ENCODE measurements at regions not wholly inside any gene's neighbourhood (a gene's known extent, or its start where the extent isn't known, plus 50 kb on each side); places are given as distances from the start of the nearest gene placed in this dataset.

GRCh38 chr10:131429141-131429540, 117.6 kb upstream of the TCERG1L start:
- no TSS peak for BruUV-seq (replicated peaks)

More at GRCh38 chr10:131429141-131429540, 117.6 kb upstream of the TCERG1L start:
- TF ChIP-seq MED13 (CRISPR knock-in tag; IDR thresholded peaks at IDR 0.05): no peak
- no peak for TF ChIP-seq KLF13 (CRISPR knock-in tag; IDR thresholded peaks at IDR 0.05)
- TF ChIP-seq SPEN (CRISPR knock-in tag; IDR thresholded peaks at IDR 0.05; ENCODE audit: low read depth): no peak
- TF ChIP-seq MTA1 (CRISPR knock-in tag; IDR thresholded peaks at IDR 0.05; ENCODE audit: borderline replicate concordance): no peak
- no peak for TF ChIP-seq MAFG (CRISPR knock-in tag; IDR thresholded peaks at IDR 0.05)
- no peak for TF ChIP-seq PLRG1 (conservative IDR thresholded peaks at IDR 0.05)
- no peak for TF ChIP-seq BCL6 (CRISPR knock-in tag; IDR thresholded peaks at IDR 0.05)
- TF ChIP-seq ZNF329 (CRISPR knock-in tag; IDR thresholded peaks at IDR 0.05; ENCODE audit: low read depth): no peak
- no peak for TF ChIP-seq CTCF (CRISPR knock-in tag; IDR thresholded peaks at IDR 0.05)
- no peak for TF ChIP-seq ZNF747 (CRISPR knock-in tag; IDR thresholded peaks at IDR 0.05; ENCODE audit: borderline replicate concordance)
- no peak for TF ChIP-seq ZNF740 (CRISPR knock-in tag; IDR thresholded peaks at IDR 0.05)
- no peak for TF ChIP-seq ZNF510 (CRISPR knock-in tag; IDR thresholded peaks at IDR 0.05; ENCODE audit: low read depth)
- TF ChIP-seq ZBTB49 (CRISPR knock-in tag; IDR thresholded peaks at IDR 0.05; ENCODE audit: borderline replicate concordance): no peak
- no peak for TF ChIP-seq FOXO1 (CRISPR knock-in tag; IDR thresholded peaks at IDR 0.05)
- no peak for TF ChIP-seq SMC3 (IDR thresholded peaks at IDR 0.05; ENCODE audit: low read length)
- Histone ChIP-seq H3K9me3 (ENCODE audit: low read length) (no peaks in the 10 kb centered on the region), H3K79me2 (ENCODE audit: insufficient read depth, low read length) (no peaks in the 10 kb centered on the region), H2AFZ (ENCODE audit: low read length) (no peak overlapping the region), H3K4me3 (replicated peaks in 1 of 3; ENCODE audit: insufficient read depth in 1 of 3, low read depth in 2 of 3, low read length in 3 of 3) (no peak overlapping the region), H4K20me1 (ENCODE audit: insufficient read depth, low read length) (no peaks in the 10 kb centered on the region), H3K4me2 (ENCODE audit: low read depth, low read length) (no peak overlapping the region), H3K36me3 (replicated peaks in 1 of 2; ENCODE audit: control insufficient read depth in 1 of 2, insufficient read depth in 2 of 2, low read length in 2 of 2) (no peaks in the 10 kb centered on the region), H3K9ac (ENCODE audit: insufficient read depth, low read depth, low read length) (no peak overlapping the region), H3K4me1 (ENCODE audit: insufficient read depth, low read length) (no peaks in the 10 kb centered on the region), H3K27ac (ENCODE audit: extremely low read length, insufficient read depth, low read length) (no peak overlapping the region), H3K27me3 (ENCODE audit: control insufficient read depth in 1 of 2, insufficient read depth in 2 of 2, low read length in 2 of 2) (peaks cover 5 to 63% of the 10 kb centered on the region in 2 experiments; a peak in 4 of 5 replicates)
- ChIA-PET CTCF (ENCODE audit: low intra/inter-chr PET ratio, low total read pairs) (no interaction called here), POLR2A (no interaction called here)
- intact Hi-C loops (cut with micrococcal nuclease; ENCODE audit: unreplicated experiment) (no loop called here), in situ Hi-C loops (cut with HindIII; ENCODE audit: extremely low pct_ligation_motif_present, low pct_unique_long_range_greater_than_20kb) (no loop called here)
- ATAC-seq (no peak), FAIRE-seq (no peak), DNase-seq (ENCODE audit: low spot score) (no peak)
- WGBS (ENCODE audit: low lambda C conversion rate): 0% methylated on average over 4 of the region's 5 CpGs
